Ascending aorta (tissue), 2 donors: ENCODE measurements at regions not wholly inside any gene's neighbourhood (a gene's known extent, or its start where the extent isn't known, plus 50 kb on each side); places are given as distances from the start of the nearest gene placed in this dataset.

Experiments used
- DNase-seq, 2 donors: peaks; one replicate each; pipeline ENCODE4 v3.0.0-alpha.2; 2019; ENCODE audit warnings: low spot score in 2 of 2
- H3K27ac ChIP-seq, 2 donors: fragments of 200-600 bp; sonication (generic); one replicate each; pipeline ENCODE4 v1.5.1; 2016 to 2017; ENCODE audit warnings: mild to moderate bottlenecking in 1 of 2
- H3K27me3 ChIP-seq: fragments of 200-600 bp; sonication (generic); one replicate; pipeline ENCODE4 v1.5.1; 2017
- H3K36me3 ChIP-seq, 2 donors: fragments of 200-600 bp; sonication (generic); one replicate each; pipeline ENCODE4 v1.5.1; 2016
- H3K4me1 ChIP-seq, 2 donors: fragments of 200-600 bp; sonication (generic); one replicate each; pipeline ENCODE4 v1.5.1; 2016 to 2017; ENCODE audit warnings: mild to moderate bottlenecking in 1 of 2
- H3K4me3 ChIP-seq, 2 donors: fragments of 200-600 bp; sonication (generic); one replicate each; pipeline ENCODE4 v1.5.1; 2016 to 2017; ENCODE audit warnings: mild to moderate bottlenecking in 1 of 2
- H3K9me3 ChIP-seq, 2 donors: fragments of 200-600 bp; sonication (generic); one replicate each; pipeline ENCODE4 v1.5.1; 2016
- CTCF ChIP-seq, 3 experiments: fragments of 200-600 bp in 2 of 3; fragments of 450-650 bp in 1 of 3; sonication (generic) in 2 of 3; IDR thresholded peaks; one replicate each; pipeline ENCODE4 v1.5.1; 2016 to 2019; ENCODE audit warnings: antibody characterized with exemption in 3 of 3, mild to moderate bottlenecking in 1 of 3, moderate library complexity in 1 of 3
- intact Hi-C: fragments of 100-400 bp; cut with DNase I; formaldehyde crosslinking; loops from one replicate; pipeline ENCODE4 v1.15.1; 2023

- no peak for DNase-seq
- no peaks in the 10 kb centered on the region for H3K36me3 ChIP-seq
- intact Hi-C loops: no loop called here
These were observed 77.6 kb upstream of the FMN2 start for GRCh38 chr1:240014051-240014450.

DNA sequence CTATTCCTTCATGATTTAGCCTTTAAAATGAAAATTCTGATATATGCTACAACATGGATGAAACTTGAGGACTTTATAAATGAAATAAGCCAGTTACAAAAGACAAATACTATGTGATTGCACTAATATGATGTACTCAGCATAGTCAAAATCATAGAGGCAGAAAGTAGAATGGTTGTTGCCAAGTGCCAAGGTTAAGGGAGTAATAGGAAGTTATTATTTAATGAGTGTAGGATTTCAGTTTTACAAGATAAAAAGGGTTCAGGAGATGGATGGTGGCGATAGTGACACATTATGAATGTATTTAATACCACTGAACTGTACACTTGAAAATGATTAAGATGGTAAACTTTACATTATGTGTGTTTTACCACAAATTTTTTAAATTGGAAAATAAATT is 73.1 kb upstream of the FMN2 start:
- no peak for TF ChIP-seq CTCF (IDR thresholded peaks at IDR 0.05)
- no peaks in the 10 kb centered on the region for H3K4me1 ChIP-seq
- no peak for DNase-seq
- H3K27me3 ChIP-seq: no peaks in the 10 kb centered on the region
- H3K27ac ChIP-seq: no peak overlapping the region
- no peaks in the 10 kb centered on the region for H3K36me3 ChIP-seq
- H3K4me3 ChIP-seq: no peak overlapping the region
- intact Hi-C loops: no loop called here
- peaks cover 0 to 3% of the 10 kb centered on the region in 2 donors for H3K9me3 ChIP-seq

More at GRCh38 chr1:240014051-240014450, 77.6 kb upstream of the FMN2 start:
- Histone ChIP-seq H3K27me3 (no peaks in the 10 kb centered on the region), H3K4me3 (no peak overlapping the region), H3K4me1 (no peaks in the 10 kb centered on the region), H3K9me3 (peaks cover 0 to 3% of the 10 kb centered on the region in 2 donors), H3K27ac (no peak overlapping the region)
- no peak for TF ChIP-seq CTCF (IDR thresholded peaks at IDR 0.05)

- Histone ChIP-seq H3K4me3 (no peak overlapping the region), H3K27ac (no peak overlapping the region), H3K9me3 (peaks cover 0 to 3% of the 10 kb centered on the region in 2 donors), H3K4me1 (no peaks in the 10 kb centered on the region), H3K27me3 (no peaks in the 10 kb centered on the region), H3K36me3 (no peaks in the 10 kb centered on the region)
- no peak for TF ChIP-seq CTCF (IDR thresholded peaks at IDR 0.05)
- DNase-seq: no peak
- intact Hi-C loops: no loop called here
These were observed 72.2 kb upstream of the FMN2 start for GRCh38 chr1:240019524-240019923.

GRCh38 chr1:240020871-240021270 is 70.8 kb upstream of the FMN2 start:
- no peak for TF ChIP-seq CTCF (IDR thresholded peaks at IDR 0.05)
- no peak overlapping the region for H3K27ac ChIP-seq
- no peak for DNase-seq
- intact Hi-C loops: no loop called here
- no peak overlapping the region for H3K4me3 ChIP-seq
- H3K36me3 ChIP-seq: no peaks in the 10 kb centered on the region
- no peaks in the 10 kb centered on the region for H3K4me1 ChIP-seq
- no peaks in the 10 kb centered on the region for H3K27me3 ChIP-seq
- peaks cover 0 to 3% of the 10 kb centered on the region in 2 donors for H3K9me3 ChIP-seq

DNA sequence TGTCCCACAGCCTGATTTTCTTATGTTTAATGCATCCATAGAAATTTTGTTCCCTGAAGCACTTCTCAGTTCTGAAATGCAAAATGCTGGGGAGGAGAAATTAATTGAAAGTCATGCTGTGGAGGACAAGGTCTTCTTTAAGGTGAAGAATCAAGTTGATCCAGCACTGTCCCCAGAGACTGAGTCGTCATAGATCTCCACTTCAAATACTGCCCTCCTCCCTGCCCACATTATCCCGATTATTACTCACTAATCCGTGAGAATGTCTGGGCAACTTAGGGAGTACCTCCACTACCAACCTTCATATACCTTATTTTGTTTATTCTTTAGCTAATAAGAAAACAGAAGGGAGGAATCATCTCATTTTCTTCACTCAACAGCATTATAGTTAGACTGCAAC is 70.0 kb upstream of the FMN2 start:
- Histone ChIP-seq H3K4me1 (no peaks in the 10 kb centered on the region), H3K27ac (no peak overlapping the region), H3K36me3 (no peaks in the 10 kb centered on the region), H3K27me3 (no peaks in the 10 kb centered on the region), H3K4me3 (no peak overlapping the region), H3K9me3 (peaks cover 0 to 3% of the 10 kb centered on the region in 2 donors)
- intact Hi-C loops: no loop called here
- no peak for DNase-seq
- TF ChIP-seq CTCF (IDR thresholded peaks at IDR 0.05): no peak

GRCh38 chr1:240027059-240027462 is 64.6 kb upstream of the FMN2 start:
- H3K36me3 ChIP-seq: no peaks in the 10 kb centered on the region
- intact Hi-C loops: no loop called here
- no peak for DNase-seq
- TF ChIP-seq CTCF (IDR thresholded peaks at IDR 0.05): peak in 2 of 3 experiments; percentile 21 to 41
- H3K4me1 ChIP-seq: no peaks in the 10 kb centered on the region
- H3K9me3 ChIP-seq: no peaks in the 10 kb centered on the region
- no peaks in the 10 kb centered on the region for H3K27me3 ChIP-seq
- H3K4me3 ChIP-seq: no peak overlapping the region
- H3K27ac ChIP-seq: no peak overlapping the region
